Glomerular visceral epithelial cell (primary cell): ENCODE measurements at regions not wholly inside any gene's neighbourhood (a gene's known extent, or its start where the extent isn't known, plus 50 kb on each side); places are given as distances from the start of the nearest gene placed in this dataset.
"Not testable (repeated sequence)": the region's sequence is repeated elsewhere in the genome, so short reads cannot be mapped to it uniquely, and the experiment has no call there.

Experiments used
- DNase-seq: peaks from one replicate; pipeline ENCODE4 v3.0.0-alpha.2; 2016; ENCODE audit errors: extremely low spot score

GRCh38 chr15:93826293-93826692, 405.1 kb upstream of the MCTP2 start:
- DNase-seq: no peak

- DNase-seq: no peak
Observed at GRCh38 chr15:93825682-93826081, 405.7 kb upstream of the MCTP2 start.

GRCh38 chr15:93823971-93824913, 407.1 kb upstream of the MCTP2 start:
- no peak for DNase-seq

GRCh38 chr15:93820566-93820965, 410.8 kb upstream of the MCTP2 start:
- no peak for DNase-seq

- DNase-seq: no peak
Observed at GRCh38 chr15:93819826-93820225, 411.5 kb upstream of the MCTP2 start.

GRCh38 chr15:93816815-93817214, 414.5 kb upstream of the MCTP2 start:
- no peak for DNase-seq

GRCh38 chr15:93811305-93811704, 420.1 kb upstream of the MCTP2 start:
- no peak for DNase-seq

GRCh38 chr15:93809516-93809915, 421.8 kb upstream of the MCTP2 start:
- no peak for DNase-seq

- DNase-seq: no peak
Observed at GRCh38 chr15:93803421-93804152, 427.8 kb upstream of the MCTP2 start.

GRCh38 chr15:93801206-93801605, 430.2 kb upstream of the MCTP2 start:
- no peak for DNase-seq

GRCh38 chr15:93800805-93801204, 430.6 kb upstream of the MCTP2 start:
- no peak for DNase-seq

GRCh38 chr15:93789441-93789840, 441.9 kb upstream of the MCTP2 start:
- no peak for DNase-seq

GRCh38 chr15:93780073-93780472, 451.3 kb upstream of the MCTP2 start:
- no peak for DNase-seq

- no peak for DNase-seq
Observed at GRCh38 chr15:93779341-93779740, 452.0 kb upstream of the MCTP2 start.

- no peak for DNase-seq
Observed at GRCh38 chr15:93771196-93772030, 459.9 kb upstream of the MCTP2 start.

- DNase-seq: no peak
Observed at GRCh38 chr15:93770788-93771187, 460.6 kb upstream of the MCTP2 start.

- no peak for DNase-seq
Observed at GRCh38 chr15:93762036-93762435, 469.3 kb upstream of the MCTP2 start.

GRCh38 chr15:93759629-93760028, 471.7 kb upstream of the MCTP2 start:
- no peak for DNase-seq

- DNase-seq: no peak
Observed at GRCh38 chr15:93758824-93759223, 472.5 kb upstream of the MCTP2 start.

GRCh38 chr15:93748710-93749109, 482.7 kb upstream of the MCTP2 start:
- DNase-seq: no peak

GRCh38 chr15:93734976-93735375, 496.4 kb upstream of the MCTP2 start:
- DNase-seq: not testable (repeated sequence)

GRCh38 chr15:93730724-93731123, 500.6 kb upstream of the MCTP2 start:
- no peak for DNase-seq
